Heart right ventricle (tissue), 16 donors: ENCODE measurements at regions not wholly inside any gene's neighbourhood (a gene's known extent, or its start where the extent isn't known, plus 50 kb on each side); places are given as distances from the start of the nearest gene placed in this dataset.

ENCODE experiments used
- ATAC-seq, 8 donors: fragments of 200-7000 bp; cut with Tn5 transposase; one replicate each; pipeline ENCODE4 v1.9.1; 2020; ENCODE audit warnings: mild to moderate bottlenecking in 8 of 8, moderate library complexity in 8 of 8, moderate number of reproducible peaks in 1 of 8
- DNase-seq, 2 donors: peaks; one replicate each; pipeline ENCODE4 v3.0.0-alpha.2; 2020
- H3K27ac ChIP-seq, 10 donors: fragments of 200-600 bp; sonication (generic) in 2 of 10; one replicate each; pipeline versions ENCODE4 v1.5.0 to v1.8.0; 2020 to 2022; ENCODE audit warnings: mild to moderate bottlenecking in 3 of 10
- H3K27me3 ChIP-seq, 7 donors: fragments of 200-600 bp; one replicate each; pipeline ENCODE4 v1.8.0; 2021 to 2022; ENCODE audit warnings: mild to moderate bottlenecking in 2 of 7
- H3K36me3 ChIP-seq, 9 donors: fragments of 200-600 bp; sonication (generic) in 1 of 9; one replicate each; pipeline versions ENCODE4 v1.5.0 to v1.8.0; 2020 to 2022; ENCODE audit warnings: mild to moderate bottlenecking in 2 of 9
- H3K4me1 ChIP-seq, 9 donors: fragments of 200-600 bp; sonication (generic) in 1 of 9; one replicate each; pipeline versions ENCODE4 v1.5.0 to v1.8.0; 2020 to 2022; ENCODE audit warnings: mild to moderate bottlenecking in 4 of 9
- H3K4me3 ChIP-seq, 10 donors: fragments of 200-600 bp; sonication (generic) in 2 of 10; one replicate each; pipeline versions ENCODE4 v1.5.0 to v1.8.0; 2020 to 2022; ENCODE audit warnings: mild to moderate bottlenecking in 7 of 10, moderate library complexity in 2 of 10
- H3K9me3 ChIP-seq, 11 donors: fragments of 200-600 bp in 10 of 11; sonication (generic) in 2 of 11; one replicate each; pipeline versions ENCODE4 v1.5.0 to v1.8.0; 2013 to 2022; ENCODE audit warnings: mild to moderate bottlenecking in 2 of 11, control low read depth in 1 of 11, moderate library complexity in 1 of 11
- WGBS, 2 donors: extraction: QIAGEN DNeasy Blood & Tissue Kit; methylation state at CpG; one replicate each; pipeline ENCODE4 v1.1.7; 2013; ENCODE audit warnings: inconsistent platforms in 1 of 2; 5-methylcytosine and 5-hydroxymethylcytosine counted together
- intact Hi-C, 10 donors: fragments of 100-400 bp; cut with DNase I; formaldehyde crosslinking; loops; one replicate each; pipeline versions ENCODE4 v1.11.1 to v1.14.2; 2022
- TF ChIP-seq, protein P1 (sequence below), 9 donors: fragments of 200-600 bp; sonication (generic) in 2 of 9; IDR thresholded peaks; one replicate each; pipeline versions ENCODE4 v1.5.0 to v1.8.0; 2021 to 2022; ENCODE audit warnings: antibody characterized with exemption in 9 of 9, mild to moderate bottlenecking in 5 of 9, moderate library complexity in 1 of 9
- donor health status: Arrhythmogenic right ventricular cardiomyopathy.
- donor health status: ischemic (EF 13 %, LVEDD 7.1; RV severe dilation, severe dysfunction).
- donor health status: healthy with polysubstance abuse.
- donor health status: DM: no; HTN: yes; CAD: no.
- donor health status: DM: no; HTN: no; CAD: no.
- donor health status: ischemic (EF 25% LVEDD 6.9; RV normal size, moderate dysfunction).
- donor health status: ischemic (EF 25% LVEDD 5.7; RV mildly dilated, moderate dysfunction).
- donor health status: healthy.
- donor health status: DM: yes; HTN: yes; CAD: no.
- donor health status: Ischemic cardiomyopathy.
- donor health status: ischemic (EF 35%, LVEDD 5.7; RV mildly dilated, moderate dysfunction).
- donor health status: nonischemic (EF 11% LVEDD 7.7; RV severe dilation, severe dysfunction).
- donor health status: DM: yes; HTN: yes; CAD: no.
- donor health status: PGD.
- donor health status: ischemic (EF 29% LVEDD 5.4; RV normal size, mild dysfunction).
- donor health status: nonischemic (EF 23%, LVEDD 6.1; RV moderate dilation, normal function).

DNA sequence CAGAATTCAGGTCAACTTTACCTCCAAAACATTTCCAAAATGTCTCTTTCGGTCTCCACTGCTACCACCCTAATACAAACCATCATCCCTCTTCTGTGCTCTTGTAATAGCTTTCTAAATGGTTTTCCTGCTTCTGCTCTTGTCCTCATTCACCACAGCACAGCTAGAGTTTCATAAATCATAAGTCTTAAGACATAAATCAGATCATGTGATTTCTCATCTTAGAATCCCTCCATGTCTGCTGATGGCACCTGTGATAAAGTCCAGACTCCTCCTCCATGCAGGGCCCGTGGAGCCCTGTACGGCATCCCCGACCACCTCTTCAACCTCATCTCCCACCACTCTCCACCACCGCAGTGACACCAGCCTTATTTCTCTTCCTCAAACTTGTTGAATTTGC lies 212.3 kb upstream of the MKLN1 start:
- Histone ChIP-seq H3K4me3 (no peak overlapping the region), H3K9me3 (peaks cover 0 to 15% (median 0%) of the 10 kb centered on the region in 11 donors), H3K4me1 (peaks cover 0 to 24% (median 16%) of the 10 kb centered on the region in 9 donors), H3K27me3 (no peaks in the 10 kb centered on the region), H3K27ac (no peak overlapping the region), H3K36me3 (no peaks in the 10 kb centered on the region)
- intact Hi-C loops: loop anchor here in 7 of 10 donors (10.0 kb wide), 6 partner anchors 69 to 389 kb away; partner anchors contain the start of gene MKLN1 (in 1 of the 7)
- 74 to 80% methylated on average over 5 of the region's 5 CpGs for WGBS, 2 donors
- DNase-seq (no peak), ATAC-seq (no peak)
- TF ChIP-seq, protein P1, sequence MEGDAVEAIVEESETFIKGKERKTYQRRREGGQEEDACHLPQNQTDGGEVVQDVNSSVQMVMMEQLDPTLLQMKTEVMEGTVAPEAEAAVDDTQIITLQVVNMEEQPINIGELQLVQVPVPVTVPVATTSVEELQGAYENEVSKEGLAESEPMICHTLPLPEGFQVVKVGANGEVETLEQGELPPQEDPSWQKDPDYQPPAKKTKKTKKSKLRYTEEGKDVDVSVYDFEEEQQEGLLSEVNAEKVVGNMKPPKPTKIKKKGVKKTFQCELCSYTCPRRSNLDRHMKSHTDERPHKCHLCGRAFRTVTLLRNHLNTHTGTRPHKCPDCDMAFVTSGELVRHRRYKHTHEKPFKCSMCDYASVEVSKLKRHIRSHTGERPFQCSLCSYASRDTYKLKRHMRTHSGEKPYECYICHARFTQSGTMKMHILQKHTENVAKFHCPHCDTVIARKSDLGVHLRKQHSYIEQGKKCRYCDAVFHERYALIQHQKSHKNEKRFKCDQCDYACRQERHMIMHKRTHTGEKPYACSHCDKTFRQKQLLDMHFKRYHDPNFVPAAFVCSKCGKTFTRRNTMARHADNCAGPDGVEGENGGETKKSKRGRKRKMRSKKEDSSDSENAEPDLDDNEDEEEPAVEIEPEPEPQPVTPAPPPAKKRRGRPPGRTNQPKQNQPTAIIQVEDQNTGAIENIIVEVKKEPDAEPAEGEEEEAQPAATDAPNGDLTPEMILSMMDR (IDR thresholded peaks at IDR 0.05): no peak

DNA sequence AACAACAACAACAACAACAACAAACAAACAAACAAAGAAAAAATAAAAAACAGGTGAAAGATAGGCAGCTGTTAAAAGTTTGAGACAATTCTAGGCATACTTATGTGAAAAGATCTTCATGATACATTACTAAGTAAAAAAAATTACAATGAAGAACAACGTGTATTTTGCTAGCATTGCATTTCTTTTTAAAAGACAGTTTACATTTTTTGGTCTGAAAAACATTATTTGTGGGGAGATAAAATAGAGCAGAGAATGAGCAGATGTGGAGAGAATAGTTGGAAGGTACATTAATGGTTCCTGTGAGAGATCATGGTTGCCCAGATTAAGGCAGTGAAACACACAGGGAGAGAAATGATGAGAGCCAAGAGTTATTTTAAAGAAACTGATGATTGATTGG lies 210.2 kb upstream of the MKLN1 start:
- intact Hi-C loops: loop anchor here in 7 of 10 donors (10.0 kb wide), 6 partner anchors 67 to 387 kb away; partner anchors contain the start of gene MKLN1 (in 1 of the 7)
- Histone ChIP-seq H3K4me1 (peaks cover 0 to 3% (median 0%) of the 10 kb centered on the region in 9 donors), H3K36me3 (no peaks in the 10 kb centered on the region), H3K27me3 (no peaks in the 10 kb centered on the region), H3K27ac (no peak overlapping the region), H3K9me3 (peaks cover 0 to 15% (median 0%) of the 10 kb centered on the region in 11 donors), H3K4me3 (no peak overlapping the region)
- 88 to 95% methylated on average over 1 of the region's 1 CpG for WGBS, 2 donors
- DNase-seq: no peak
- TF ChIP-seq, protein P1 (IDR thresholded peaks at IDR 0.05): no peak
- no peak for ATAC-seq

DNA sequence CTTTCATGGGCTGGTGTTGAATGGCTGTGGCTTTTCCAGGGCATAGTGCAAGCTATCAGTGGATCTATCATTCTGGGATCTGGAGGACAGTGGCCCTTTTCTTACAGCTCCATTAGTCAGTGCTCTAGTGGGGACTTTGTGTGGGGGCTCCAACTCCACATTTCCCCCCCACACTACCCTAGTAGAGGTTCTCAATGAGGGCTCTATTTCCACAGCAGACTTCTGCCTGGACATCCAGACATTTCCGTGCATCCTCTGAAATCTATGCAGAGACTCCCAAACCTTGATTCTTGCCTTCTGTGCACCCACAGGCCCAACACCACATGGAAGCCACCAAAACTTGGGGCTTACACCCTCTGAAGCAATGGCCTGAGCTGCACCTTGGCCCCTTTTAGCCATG lies 208.3 kb upstream of the MKLN1 start:
- intact Hi-C loops: loop anchor here in 7 of 10 donors (10.0 kb wide), 6 partner anchors 65 to 385 kb away; partner anchors contain the start of gene MKLN1 (in 1 of the 7)
- H3K4me3 ChIP-seq: no peak overlapping the region
- TF ChIP-seq, protein P1 (IDR thresholded peaks at IDR 0.05): no peak
- no peaks in the 10 kb centered on the region for H3K27me3 ChIP-seq
- no peak for DNase-seq
- no peaks in the 10 kb centered on the region for H3K36me3 ChIP-seq
- WGBS, 2 donors: 95 to 100% methylated on average over 1 of the region's 1 CpG
- ATAC-seq: no peak
- peaks cover 0 to 15% (median 0%) of the 10 kb centered on the region in 11 donors for H3K9me3 ChIP-seq
- no peak overlapping the region for H3K27ac ChIP-seq
- no peaks in the 10 kb centered on the region for H3K4me1 ChIP-seq

DNA sequence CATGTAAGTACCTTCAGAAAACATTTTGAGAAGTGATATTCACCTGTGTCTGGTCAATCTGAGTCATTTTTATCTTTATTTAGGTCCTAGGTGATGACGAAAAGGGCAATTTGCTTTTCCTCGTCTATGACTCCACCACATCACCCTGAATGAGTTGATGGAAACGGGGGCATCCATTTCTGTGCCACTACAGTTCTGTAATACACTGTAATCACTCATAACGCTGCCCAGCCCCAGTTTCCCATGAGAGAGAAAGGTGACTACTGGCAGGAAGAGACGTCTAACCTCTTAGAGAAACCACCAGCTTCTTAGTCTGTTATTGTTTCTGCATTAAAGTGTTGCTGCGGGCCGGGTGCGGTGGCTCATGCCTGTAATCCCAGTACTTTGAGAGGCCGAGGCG lies 205.3 kb upstream of the MKLN1 start:
- no peaks in the 10 kb centered on the region for H3K27me3 ChIP-seq
- no peaks in the 10 kb centered on the region for H3K4me1 ChIP-seq
- peaks cover 0 to 15% (median 0%) of the 10 kb centered on the region in 11 donors for H3K9me3 ChIP-seq
- WGBS, 2 donors: 88 to 93% methylated on average over 10 of the region's 10 CpGs
- H3K27ac ChIP-seq: no peak overlapping the region
- intact Hi-C loops: no loop called here
- TF ChIP-seq, protein P1 (IDR thresholded peaks at IDR 0.05): no peak
- H3K4me3 ChIP-seq: no peak overlapping the region
- H3K36me3 ChIP-seq: no peaks in the 10 kb centered on the region
- DNase-seq (no peak), ATAC-seq (no peak)
